Left renal pelvis (tissue), 4 donors: ENCODE measurements at regions not wholly inside any gene's neighbourhood (a gene's known extent, or its start where the extent isn't known, plus 50 kb on each side); places are given as distances from the start of the nearest gene placed in this dataset.
"Not testable (repeated sequence)": the region's sequence is repeated elsewhere in the genome, so short reads cannot be mapped to it uniquely, and the experiment has no call there.

Source experiments
- DNase-seq, 4 donors: peaks; one replicate each; pipeline ENCODE4 v3.0.0-alpha.2; 2013; ENCODE audit warnings: low read depth in 4 of 4, low spot score in 3 of 4

GRCh38 chr10:9824631-9825071, 1193.0 kb upstream of the CELF2 start:
- DNase-seq, result peak in 2 of 4 donors; percentile 42 to 46

DNA sequence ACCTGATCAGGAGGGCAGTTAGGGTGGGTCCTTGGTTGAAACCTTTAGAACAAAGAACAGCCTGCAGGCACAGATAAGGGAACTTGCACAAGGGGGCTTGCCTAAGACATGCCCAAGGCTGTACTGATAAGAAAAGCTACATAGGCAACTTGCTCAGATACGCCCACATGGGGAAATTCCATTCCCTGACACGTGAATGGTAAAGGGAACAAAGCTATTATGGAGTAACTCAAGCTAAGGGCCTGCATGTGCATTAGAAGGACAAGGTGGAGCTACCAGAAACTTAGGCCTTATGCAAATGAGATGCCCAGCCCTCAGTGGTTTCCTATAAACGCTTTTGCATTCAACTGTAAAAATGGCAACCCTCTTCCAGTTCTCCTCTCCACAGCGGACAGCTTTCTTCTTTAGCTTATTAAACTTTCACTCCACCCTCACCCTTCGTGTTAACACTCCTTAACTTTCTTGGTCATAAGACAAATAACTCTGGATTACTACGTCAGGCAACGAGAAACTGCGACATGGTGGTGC, 1192.1 kb upstream of the CELF2 start:
- DNase-seq, result no peak

DNA sequence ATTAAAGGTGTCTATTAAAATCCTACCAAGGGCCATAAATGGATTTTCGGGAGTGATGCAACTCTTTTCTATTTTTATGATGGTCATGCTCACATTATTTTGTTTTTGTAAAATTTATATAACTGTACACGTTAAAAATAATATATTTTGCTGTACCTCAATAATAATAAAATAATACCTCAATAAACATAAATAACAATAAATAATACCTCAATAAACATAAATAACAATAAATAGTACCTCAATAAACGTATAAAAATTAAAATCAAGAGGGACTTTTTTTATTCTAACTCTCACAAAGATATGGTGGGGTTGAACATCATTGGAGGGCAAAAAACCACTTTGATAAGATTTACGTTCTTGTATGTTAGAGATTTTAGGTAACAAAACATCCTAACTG, 1189.6 kb upstream of the CELF2 start:
- DNase-seq, result no peak

DNA sequence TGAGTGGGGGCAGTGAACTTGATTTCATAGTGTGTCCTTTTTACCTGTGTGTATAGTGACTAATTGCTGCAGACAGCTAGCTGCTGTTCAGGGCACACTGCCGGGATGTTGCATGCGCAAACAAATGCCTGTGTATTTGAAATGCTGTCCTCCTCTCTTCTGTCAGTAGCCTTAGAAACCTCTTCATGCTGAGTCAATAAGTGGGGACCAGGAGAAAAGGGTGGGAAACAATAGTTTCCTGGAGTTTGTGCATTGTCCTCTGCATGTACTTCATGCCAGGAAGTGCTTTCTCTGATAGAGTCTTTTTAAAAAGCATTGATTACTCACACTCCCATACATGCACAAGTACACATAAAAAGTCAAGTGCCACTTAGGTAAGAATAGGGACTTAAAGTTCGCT, 1183.7 kb upstream of the CELF2 start:
- DNase-seq, result no peak

DNA sequence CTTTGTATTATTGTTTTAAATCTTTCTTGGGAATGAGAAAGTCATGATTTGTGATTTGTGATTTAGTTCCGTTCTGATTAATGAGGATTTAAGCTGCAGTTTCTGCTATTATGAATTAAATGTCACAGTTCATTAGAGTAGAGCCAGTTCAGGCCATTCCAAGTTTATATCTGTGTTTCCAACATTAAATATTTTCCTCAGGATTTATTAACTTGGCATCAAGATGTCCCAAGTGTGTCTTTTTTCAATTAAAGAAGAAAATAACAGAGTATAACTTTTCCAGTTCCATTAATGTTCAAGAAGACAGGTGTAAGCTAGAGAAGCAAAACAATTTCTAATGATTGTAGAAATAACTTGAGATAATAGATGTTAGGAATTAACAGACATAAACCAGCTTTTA, 1183.2 kb upstream of the CELF2 start:
- no peak for DNase-seq

DNA sequence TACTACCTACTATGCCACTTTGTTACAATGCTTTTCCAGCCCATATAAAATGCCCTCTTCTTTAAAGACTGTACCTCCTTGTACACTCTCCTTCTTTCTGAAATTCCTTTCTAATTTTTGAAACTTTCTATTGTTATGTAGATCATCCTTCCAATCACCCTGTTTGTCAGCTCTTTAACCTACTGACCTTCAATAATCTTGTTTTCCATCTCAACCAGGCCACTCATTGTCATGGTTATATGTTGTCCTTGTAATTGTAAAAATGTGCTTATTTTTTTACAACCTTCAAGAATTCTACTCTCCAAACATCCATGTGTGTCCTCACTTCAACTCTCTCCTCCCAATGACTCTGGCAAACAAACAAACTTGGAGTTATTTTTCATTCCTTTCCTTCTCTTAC, 1172.6 kb upstream of the CELF2 start:
- DNase-seq, result no peak

- no peak for DNase-seq
Observed at GRCh38 chr10:9848278-9848677, 1169.4 kb upstream of the CELF2 start.

GRCh38 chr10:9848981-9849380, 1168.7 kb upstream of the CELF2 start:
- DNase-seq, result no peak

- DNase-seq, result no peak
Observed at GRCh38 chr10:9850415-9850814, 1167.3 kb upstream of the CELF2 start.

GRCh38 chr10:9851808-9852207, 1165.9 kb upstream of the CELF2 start:
- no peak for DNase-seq

GRCh38 chr10:9853405-9854355, 1164.0 kb upstream of the CELF2 start:
- DNase-seq, result no peak

GRCh38 chr10:9855451-9855850, 1162.2 kb upstream of the CELF2 start:
- DNase-seq, result not testable (repeated sequence)

DNA sequence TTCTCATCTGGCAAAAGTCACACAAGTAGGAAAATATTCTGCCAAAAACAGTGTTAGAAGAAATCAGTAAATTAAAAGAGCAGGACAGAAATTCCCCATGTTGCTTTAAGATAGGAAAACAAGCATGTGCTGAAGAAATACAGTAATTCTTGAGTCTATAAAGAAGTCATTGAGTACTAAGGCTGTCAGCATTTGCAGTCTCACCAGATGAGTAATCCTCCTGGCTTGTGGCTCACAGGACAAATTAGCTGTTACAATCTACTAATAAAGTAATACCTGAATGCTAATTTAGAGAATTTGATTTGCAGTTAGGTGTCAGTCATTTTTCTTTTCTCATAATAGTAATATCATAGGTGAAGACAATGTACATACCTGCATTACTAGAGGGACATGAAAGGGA, 1158.9 kb upstream of the CELF2 start:
- no peak for DNase-seq

GRCh38 chr10:9860045-9860444, 1157.6 kb upstream of the CELF2 start:
- DNase-seq, result no peak

- no peak for DNase-seq
Observed at GRCh38 chr10:9863559-9864121, 1154.0 kb upstream of the CELF2 start.

DNA sequence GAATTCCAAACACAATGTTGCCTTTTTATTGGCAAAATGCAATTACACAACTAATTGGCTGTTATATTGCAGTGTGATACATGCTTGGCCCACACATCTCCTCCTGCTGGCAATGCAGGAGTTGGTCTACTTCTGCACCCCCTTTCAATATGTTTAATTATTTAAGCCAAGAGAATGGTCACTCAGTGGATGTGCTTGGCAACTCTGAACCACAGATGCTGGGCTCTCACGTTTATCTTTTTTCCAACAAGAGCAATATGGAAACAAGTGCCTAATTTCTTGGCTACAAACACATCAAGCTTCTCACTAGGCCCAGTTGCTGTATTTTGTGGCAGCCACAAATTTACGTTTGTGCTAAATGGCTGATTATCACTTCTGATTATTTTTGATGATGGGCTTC, 1149.2 kb upstream of the CELF2 start:
- DNase-seq, result no peak

- peak in 1 of 4 donors; percentile 30 for DNase-seq
Observed at GRCh38 chr10:9869205-9869604, 1148.5 kb upstream of the CELF2 start.

- no peak for DNase-seq
Observed at GRCh38 chr10:9869606-9870176, 1148.0 kb upstream of the CELF2 start.

DNA sequence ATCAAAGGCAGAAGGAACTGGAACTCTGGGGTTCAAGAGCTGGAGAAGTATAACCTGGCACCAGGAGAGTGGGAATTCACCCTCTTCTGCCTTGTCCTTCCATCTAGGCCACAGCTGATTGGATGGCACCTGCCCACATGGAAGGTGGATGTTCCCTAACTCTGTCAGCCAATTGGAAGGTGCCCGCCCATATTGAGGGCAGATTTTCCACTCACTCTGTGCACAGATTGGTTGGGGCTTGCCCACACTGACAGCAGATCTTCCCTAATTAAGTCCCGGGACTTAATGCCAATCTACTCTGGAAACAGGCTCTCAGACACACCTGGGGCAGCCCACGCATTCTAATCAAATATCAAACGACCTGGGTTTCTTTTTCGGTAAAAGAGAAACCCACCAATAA, 1142.3 kb upstream of the CELF2 start:
- DNase-seq, result no peak

- DNase-seq, result no peak
Observed at GRCh38 chr10:9877978-9878377, 1139.7 kb upstream of the CELF2 start.

GRCh38 chr10:9878383-9878782, 1139.3 kb upstream of the CELF2 start:
- DNase-seq, result no peak

DNA sequence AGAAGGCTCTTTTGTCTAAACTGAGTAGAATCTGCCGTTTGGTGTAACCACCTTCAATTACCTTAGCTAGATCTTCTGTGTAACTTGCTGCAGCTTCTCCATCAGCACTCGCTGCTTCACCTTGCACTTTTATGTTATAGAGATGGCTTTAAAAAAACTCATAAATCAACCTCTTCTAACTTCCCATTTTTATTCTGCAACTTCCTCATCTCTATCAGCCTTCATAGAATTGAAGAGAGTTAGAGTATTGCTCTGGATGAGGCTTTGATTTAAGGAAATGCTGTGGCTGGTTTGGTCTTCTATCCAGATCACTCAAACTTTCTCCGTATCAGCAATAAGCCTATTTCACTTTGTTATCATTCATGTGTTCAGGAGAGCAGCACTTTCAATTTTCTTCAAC, 1131.9 kb upstream of the CELF2 start:
- DNase-seq, result no peak
